ENCODE measurements at regions not wholly inside any gene's neighbourhood (a gene's known extent, or its start where the extent isn't known, plus 50 kb on each side); places are given as distances from the start of the nearest gene placed in this dataset.

DNA sequence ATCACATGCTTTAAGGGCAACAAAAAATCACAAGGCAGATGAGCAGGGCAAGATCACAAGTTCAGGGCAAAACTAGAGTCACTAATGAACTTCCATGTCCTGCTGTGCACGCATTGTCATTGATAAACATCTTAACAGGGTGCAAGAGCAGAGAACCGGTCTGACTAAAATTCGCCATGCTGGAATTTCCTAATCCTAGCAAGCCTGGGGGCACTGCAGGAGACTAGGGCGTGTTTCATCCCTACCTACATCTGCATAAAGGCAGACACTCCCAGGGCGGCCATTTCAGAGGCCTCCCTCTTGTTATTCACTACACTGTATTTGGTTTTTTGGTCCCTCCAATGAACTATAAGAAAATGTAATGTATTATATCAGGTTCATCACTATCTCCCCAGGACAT, 203.6 kb downstream of the ARHGEF9 start:
- no peak for TF ChIP-seq TAF1 (IDR thresholded peaks at IDR 0.05; ENCODE audit: borderline replicate concordance, low read depth, low read length)
- TF ChIP-seq POLR2AphosphoS5 (IDR thresholded peaks at IDR 0.05; ENCODE audit: low read depth, low read length), result no peak
- no peak for TF ChIP-seq POLR2A (IDR thresholded peaks at IDR 0.05; ENCODE audit: low read depth, low read length)

Measured in GM12892 (cell line).